Middle frontal gyrus (tissue), 1 donor: ENCODE measurements at regions not wholly inside any gene's neighbourhood (a gene's known extent, or its start where the extent isn't known, plus 50 kb on each side); places are given as distances from the start of the nearest gene placed in this dataset.

Source experiments
- DNase-seq: peaks from one replicate; pipeline ENCODE4 v3.0.0-alpha.2; 2015; ENCODE audit warnings: low spot score; ENCODE audit errors: extremely low spot score

- DNase-seq = no peak
Measured at GRCh38 chr5:2174538-2174937, 291.8 kb upstream of the IRX4 start.

- no peak for DNase-seq
Measured at GRCh38 chr5:2173151-2173834, 290.6 kb upstream of the IRX4 start.

GRCh38 chr5:2172471-2172870 is 289.7 kb upstream of the IRX4 start:
- DNase-seq = no peak

GRCh38 chr5:2170761-2171160 is 288.0 kb upstream of the IRX4 start:
- DNase-seq = no peak

GRCh38 chr5:2169850-2170760 is 287.4 kb upstream of the IRX4 start:
- no peak for DNase-seq

GRCh38 chr5:2169430-2169808 is 286.7 kb upstream of the IRX4 start:
- DNase-seq = no peak

GRCh38 chr5:2168601-2169429 is 286.1 kb upstream of the IRX4 start:
- no peak for DNase-seq

GRCh38 chr5:2167671-2168070 is 284.9 kb upstream of the IRX4 start:
- no peak for DNase-seq

- DNase-seq = no peak
Measured at GRCh38 chr5:2166979-2167377, 284.3 kb upstream of the IRX4 start.

GRCh38 chr5:2166306-2166978 is 283.7 kb upstream of the IRX4 start:
- DNase-seq = no peak

GRCh38 chr5:2165615-2166305 is 283.0 kb upstream of the IRX4 start:
- no peak for DNase-seq

- DNase-seq = no peak
Measured at GRCh38 chr5:2165203-2165602, 282.5 kb upstream of the IRX4 start.

GRCh38 chr5:2164586-2164985 is 281.9 kb upstream of the IRX4 start:
- no peak for DNase-seq

- DNase-seq = no peak
Measured at GRCh38 chr5:2163940-2164490, 281.3 kb upstream of the IRX4 start.

GRCh38 chr5:2163060-2163856 is 280.5 kb upstream of the IRX4 start:
- DNase-seq = no peak

- DNase-seq = no peak
Measured at GRCh38 chr5:2160811-2161210, 278.1 kb upstream of the IRX4 start.

GRCh38 chr5:2158767-2159166 is 276.0 kb upstream of the IRX4 start:
- DNase-seq = no peak

- DNase-seq = no peak
Measured at GRCh38 chr5:2158109-2158508, 275.4 kb upstream of the IRX4 start.

- no peak for DNase-seq
Measured at GRCh38 chr5:2157372-2157771, 274.6 kb upstream of the IRX4 start.
